Transverse colon (tissue), 4 donors: ENCODE measurements at regions not wholly inside any gene's neighbourhood (a gene's known extent, or its start where the extent isn't known, plus 50 kb on each side); places are given as distances from the start of the nearest gene placed in this dataset.

Source experiments
- DNase-seq: peaks from one replicate; pipeline ENCODE4 v3.0.0-alpha.2; 2019
- H3K27ac ChIP-seq, 4 donors: fragments of 200-600 bp; sonication (generic); 2 replicates each; pipeline ENCODE4 v1.5.1; 2016 to 2018; ENCODE audit warnings: inconsistent platforms in 4 of 4
- H3K27me3 ChIP-seq: fragments of 200-600 bp; sonication (generic); 2 replicates; pipeline ENCODE4 v1.5.1; 2017; ENCODE audit warnings: inconsistent platforms
- H3K36me3 ChIP-seq, 4 donors: fragments of 200-600 bp; sonication (generic); 2 replicates each; pipeline ENCODE4 v1.5.1; 2017 to 2019; ENCODE audit warnings: inconsistent platforms in 4 of 4
- H3K4me1 ChIP-seq, 4 donors: fragments of 200-600 bp; sonication (generic); 2 replicates each; pipeline ENCODE4 v1.5.1; 2017 to 2020; ENCODE audit warnings: inconsistent platforms in 4 of 4
- H3K4me3 ChIP-seq, 4 donors: fragments of 200-600 bp; sonication (generic); 1 replicate in 1 of 4; 2 replicates in 3 of 4; pipeline versions ENCODE4 v1.5.1 to v1.6.1; 2017 to 2019; ENCODE audit warnings: inconsistent platforms in 4 of 4
- H3K9me3 ChIP-seq, 2 donors: fragments of 200-600 bp; sonication (generic); 2 replicates each; pipeline ENCODE4 v1.5.1; 2017 to 2019; ENCODE audit warnings: inconsistent platforms in 2 of 2
- CTCF ChIP-seq, 5 experiments: fragments of 200-600 bp in 3 of 5; fragments of 450-650 bp in 2 of 5; sonication (generic) in 3 of 5; IDR thresholded peaks; 1 replicate in 2 of 5; 2 replicates in 3 of 5; pipeline ENCODE4 v1.5.1; 2016 to 2017; ENCODE audit warnings: antibody characterized with exemption in 5 of 5, inconsistent platforms in 3 of 5, mild to moderate bottlenecking in 2 of 5, moderate library complexity in 1 of 5
- EP300 ChIP-seq: sonication (generic); formaldehyde crosslinking; IDR thresholded peaks from one replicate; pipeline ENCODE4 v1.6.1; 2017; ENCODE audit warnings: antibody characterized with exemption, low read depth
- POLR2A ChIP-seq: fragments of 450-650 bp; IDR thresholded peaks from one replicate; pipeline ENCODE4 v1.6.1; 2016; ENCODE audit warnings: antibody characterized with exemption, mild to moderate bottlenecking, moderate library complexity
- POLR2AphosphoS5 ChIP-seq, 3 donors: sonication (generic); formaldehyde crosslinking; IDR thresholded peaks; one replicate each; pipeline ENCODE4 v1.6.1; 2016; ENCODE audit warnings: antibody characterized with exemption in 3 of 3
- WGBS, 2 donors: methylation state at CpG; one replicate each; pipeline ENCODE4 v1.1.5; 2018; ENCODE audit warnings: low coverage in 1 of 2; 5-methylcytosine and 5-hydroxymethylcytosine counted together
- in situ Hi-C, 4 donors: fragments of 200-750 bp; cut with MboI; loops; one replicate each; pipeline versions ENCODE4 v1.15.0 to v1.15.1; 2017; ENCODE audit warnings: low sequenced_read_pairs in 3 of 4, low pct_ligation_motif_present in 1 of 4, low pct_unique_long_range_greater_than_20kb in 1 of 4
- intact Hi-C: fragments of 100-400 bp; cut with DNase I; formaldehyde crosslinking; loops from one replicate; pipeline ENCODE4 v1.15.1; 2023; ENCODE audit warnings: low total_unique reads

- Histone ChIP-seq H3K36me3 (no peaks in the 10 kb centered on the region), H3K4me3 (no peak overlapping the region), H3K27me3 (no peaks in the 10 kb centered on the region), H3K4me1 (no peaks in the 10 kb centered on the region), H3K9me3 (no peaks in the 10 kb centered on the region), H3K27ac (no peak overlapping the region)
- intact Hi-C loops (no loop called here), in situ Hi-C loops (no loop called here)
- TF ChIP-seq EP300 (no peak), POLR2AphosphoS5 (IDR thresholded peaks at IDR 0.05) (no peak), CTCF (IDR thresholded peaks at IDR 0.05) (no peak), POLR2A (no peak)
- no peak for DNase-seq
- 87 to 92% methylated on average over 3 of the region's 3 CpGs for WGBS, 2 donors
Observed at GRCh38 chr1:163712321-163712720, 390.6 kb downstream of the NUF2 start.

DNA sequence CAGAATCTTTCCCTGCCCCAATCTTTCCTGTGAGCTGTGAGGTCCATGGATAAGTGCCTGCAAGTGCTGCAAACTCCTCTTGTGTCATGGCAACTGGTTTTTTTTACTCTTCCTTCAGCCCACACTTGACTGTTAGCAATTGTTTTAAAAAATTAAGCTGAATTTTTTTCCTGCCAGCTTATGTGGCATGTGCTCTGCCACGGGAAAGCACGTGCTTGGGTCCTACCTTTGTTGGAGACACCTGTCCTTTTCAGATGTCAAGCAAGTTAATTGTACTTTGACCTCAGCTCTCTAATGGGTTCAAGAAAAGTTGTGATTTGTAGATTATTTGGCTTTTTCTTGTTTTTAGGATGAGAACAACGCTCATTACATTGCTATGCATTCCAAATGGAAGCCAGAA lies 398.5 kb downstream of the NUF2 start:
- DNase-seq, result no peak
- Histone ChIP-seq H3K27ac (no peak overlapping the region), H3K4me1 (no peaks in the 10 kb centered on the region), H3K9me3 (peaks cover 5 to 13% of the 10 kb centered on the region in 2 donors), H3K4me3 (no peak overlapping the region), H3K36me3 (no peaks in the 10 kb centered on the region), H3K27me3 (no peaks in the 10 kb centered on the region)
- WGBS, 2 donors, result 81 to 88% methylated on average over 3 of the region's 3 CpGs
- in situ Hi-C loops (no loop called here), intact Hi-C loops (no loop called here)
- TF ChIP-seq POLR2AphosphoS5 (IDR thresholded peaks at IDR 0.05) (no peak), CTCF (IDR thresholded peaks at IDR 0.05) (no peak), POLR2A (no peak), EP300 (no peak)

GRCh38 chr1:163725551-163725950 lies 403.8 kb downstream of the NUF2 start:
- intact Hi-C loops, result no loop called here
- Histone ChIP-seq H3K27ac (no peak overlapping the region), H3K36me3 (no peaks in the 10 kb centered on the region), H3K27me3 (no peaks in the 10 kb centered on the region), H3K4me1 (no peaks in the 10 kb centered on the region), H3K4me3 (no peak overlapping the region), H3K9me3 (no peaks in the 10 kb centered on the region)
- in situ Hi-C loops, result no loop called here
- no peak for DNase-seq
- TF ChIP-seq POLR2A (no peak), POLR2AphosphoS5 (IDR thresholded peaks at IDR 0.05) (no peak), CTCF (IDR thresholded peaks at IDR 0.05) (no peak), EP300 (no peak)

DNA sequence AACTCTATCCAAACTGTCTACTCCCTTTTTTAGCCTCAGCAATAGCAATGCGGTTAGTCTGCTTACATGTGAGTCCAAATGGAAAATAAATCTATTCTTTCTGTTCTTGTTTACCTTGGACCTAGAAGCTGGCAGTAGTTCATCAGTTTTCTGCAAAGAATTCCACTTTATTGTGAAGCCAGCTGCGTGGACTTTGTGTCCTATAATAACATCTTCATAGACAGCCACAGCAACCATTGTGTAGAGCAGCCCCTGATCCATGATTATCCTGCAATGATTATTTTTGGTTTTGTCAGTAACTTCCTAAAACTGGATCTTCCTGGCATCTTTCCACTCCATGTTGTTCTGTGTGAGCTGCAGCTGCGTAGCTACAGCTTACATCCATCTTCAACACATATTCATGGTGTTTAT lies 408.7 kb downstream of the NUF2 start:
- no peaks in the 10 kb centered on the region for H3K27me3 ChIP-seq
- no peaks in the 10 kb centered on the region for H3K4me1 ChIP-seq
- H3K4me3 ChIP-seq, result no peak overlapping the region
- in situ Hi-C loops, result no loop called here
- DNase-seq, result no peak
- intact Hi-C loops, result no loop called here
- no peaks in the 10 kb centered on the region for H3K9me3 ChIP-seq
- WGBS, 2 donors, result 19 to 28% methylated on average over 2 to 3 of the region's 3 CpGs
- H3K36me3 ChIP-seq, result no peaks in the 10 kb centered on the region
- TF ChIP-seq EP300 (no peak), CTCF (IDR thresholded peaks at IDR 0.05) (no peak), POLR2A (no peak), POLR2AphosphoS5 (IDR thresholded peaks at IDR 0.05) (no peak)
- no peak overlapping the region for H3K27ac ChIP-seq
